OCI-LY1 (cell line): ENCODE measurements at regions not wholly inside any gene's neighbourhood (a gene's known extent, or its start where the extent isn't known, plus 50 kb on each side); places are given as distances from the start of the nearest gene placed in this dataset.

Experiments
- H2AFZ ChIP-seq: fragments of 200-600 bp; sonication (generic), shearing (Covaris generic); 2 replicates; pipeline ENCODE4 v1.6.0; 2014; ENCODE audit warnings: antibody characterized with exemption, mild to moderate bottlenecking, low read length
- H3F3A ChIP-seq: fragments of 200-600 bp; sonication (generic), shearing (Covaris generic); 2 replicates; pipeline ENCODE4 v1.6.0; 2014; ENCODE audit warnings: mild to moderate bottlenecking, antibody characterized with exemption, low read length, moderate library complexity; ENCODE audit not compliant: insufficient read depth
- H3K27ac ChIP-seq: fragments of 200-600 bp; sonication (generic); 2 replicates; pipeline ENCODE4 v1.5.1; 2014; ENCODE audit warnings: low read length, mixed run types, mild to moderate bottlenecking, low read depth; ENCODE audit not compliant: poor library complexity, severe bottlenecking
- H3K27me3 ChIP-seq: fragments of 200-600 bp; sonication (generic); 2 replicates; pipeline ENCODE4 v1.6.0; 2014; ENCODE audit warnings: antibody characterized with exemption, mild to moderate bottlenecking, low read length, moderate library complexity; ENCODE audit not compliant: insufficient read depth
- H3K36me3 ChIP-seq: fragments of 200-600 bp; sonication (generic); 2 replicates; pipeline ENCODE4 v1.6.1; 2014; ENCODE audit warnings: mild to moderate bottlenecking, antibody characterized with exemption, low read length, moderate library complexity, mixed read lengths; ENCODE audit not compliant: insufficient read depth
- H3K4me1 ChIP-seq: fragments of 200-600 bp; sonication (generic); 2 replicates; pipeline ENCODE4 v1.5.1; 2014; ENCODE audit warnings: mild to moderate bottlenecking, low read length, moderate library complexity; ENCODE audit not compliant: insufficient read depth, severe bottlenecking
- H3K4me2 ChIP-seq: fragments of 200-600 bp; sonication (generic), shearing (Covaris generic); 2 replicates; pipeline ENCODE4 v1.6.1; 2014; ENCODE audit warnings: low read length
- H3K4me3 ChIP-seq: fragments of 200-600 bp; sonication (generic); 2 replicates; pipeline ENCODE4 v1.5.1; 2014; ENCODE audit warnings: low read length, low read depth, mild to moderate bottlenecking, mixed read lengths; ENCODE audit not compliant: poor library complexity, severe bottlenecking
- H3K79me2 ChIP-seq: fragments of 200-600 bp; shearing (Covaris generic); 2 replicates; pipeline ENCODE4 v1.6.1; 2016; ENCODE audit warnings: mixed run types, low read length, mixed read lengths; ENCODE audit not compliant: insufficient read depth
- H3K9ac ChIP-seq: fragments of 200-600 bp; sonication (generic), shearing (Covaris generic); 2 replicates; pipeline ENCODE4 v1.6.1; 2014; ENCODE audit warnings: mild to moderate bottlenecking, low read length, mixed read lengths
- H3K9me2 ChIP-seq: fragments of 200-600 bp; sonication (generic), shearing (Covaris generic); 2 replicates; pipeline ENCODE4 v1.6.1; 2014; ENCODE audit warnings: low read depth, mild to moderate bottlenecking, low read length, mixed read lengths
- H3K9me3 ChIP-seq: fragments of 200-600 bp; shearing (Covaris generic); 2 replicates; pipeline ENCODE4 v1.6.1; 2014; ENCODE audit warnings: low read length, mixed read lengths
- H4K20me1 ChIP-seq: fragments of 200-600 bp; sonication (generic), shearing (Covaris generic); 2 replicates; pipeline ENCODE4 v1.6.0; 2016; ENCODE audit warnings: mild to moderate bottlenecking, low read length; ENCODE audit not compliant: insufficient read depth
- CTCF ChIP-seq: fragments of 200-600 bp; sonication (generic), shearing (Covaris generic); IDR thresholded peaks from 2 replicates; pipeline ENCODE4 v1.5.1; 2017; ENCODE audit warnings: mild to moderate bottlenecking, antibody characterized with exemption, low read length, moderate library complexity, mixed read lengths
- EZH2 ChIP-seq: fragments of 200-600 bp; sonication (generic), shearing (Covaris generic); IDR thresholded peaks from 2 replicates; pipeline ENCODE4 v1.8.0; 2017; ENCODE audit warnings: borderline replicate concordance, mixed run types, mild to moderate bottlenecking, antibody characterized with exemption, low read length, moderate library complexity, mixed read lengths

- Histone ChIP-seq H3K27ac (no peak overlapping the region), H2AFZ (no peak overlapping the region)
- TF ChIP-seq CTCF: no peak
- TF ChIP-seq EZH2: no peak
Measured at GRCh38 chr7:119556436-119556835, 716.5 kb upstream of the KCND2 start.

GRCh38 chr7:119561751-119562150 lies 711.2 kb upstream of the KCND2 start:
- H3K9me3 ChIP-seq: no peaks in the 10 kb centered on the region
- H3K9me2 ChIP-seq: no peaks in the 10 kb centered on the region
- no peak overlapping the region for H3K27ac ChIP-seq
- no peak for TF ChIP-seq CTCF
- TF ChIP-seq EZH2: no peak
- H3K4me1 ChIP-seq: no peaks in the 10 kb centered on the region
- no peaks in the 10 kb centered on the region for H3K79me2 ChIP-seq
- no peak overlapping the region for H2AFZ ChIP-seq
- H3K4me2 ChIP-seq: no peak overlapping the region
- H3K36me3 ChIP-seq: no peaks in the 10 kb centered on the region
- H3F3A ChIP-seq: no peaks in the 10 kb centered on the region
- no peaks in the 10 kb centered on the region for H4K20me1 ChIP-seq
- H3K4me3 ChIP-seq: no peak overlapping the region
- no peak overlapping the region for H3K9ac ChIP-seq
- H3K27me3 ChIP-seq: no peaks in the 10 kb centered on the region

More at GRCh38 chr7:119556436-119556835, 716.5 kb upstream of the KCND2 start:
- Histone ChIP-seq H3F3A (no peaks in the 10 kb centered on the region), H3K4me2 (no peak overlapping the region), H4K20me1 (no peaks in the 10 kb centered on the region), H3K9ac (no peak overlapping the region), H3K9me2 (no peaks in the 10 kb centered on the region), H3K27me3 (no peaks in the 10 kb centered on the region), H3K4me3 (no peak overlapping the region), H3K4me1 (no peaks in the 10 kb centered on the region), H3K36me3 (no peaks in the 10 kb centered on the region), H3K9me3 (no peaks in the 10 kb centered on the region), H3K79me2 (no peaks in the 10 kb centered on the region)

GRCh38 chr7:119562839-119563238 lies 710.1 kb upstream of the KCND2 start:
- H2AFZ ChIP-seq: no peak overlapping the region
- H4K20me1 ChIP-seq: no peaks in the 10 kb centered on the region
- no peaks in the 10 kb centered on the region for H3K9me2 ChIP-seq
- no peak overlapping the region for H3K27ac ChIP-seq
- H3K27me3 ChIP-seq: no peaks in the 10 kb centered on the region
- H3K79me2 ChIP-seq: no peaks in the 10 kb centered on the region
- H3K4me2 ChIP-seq: no peak overlapping the region
- no peaks in the 10 kb centered on the region for H3K4me1 ChIP-seq
- H3K9me3 ChIP-seq: no peaks in the 10 kb centered on the region
- H3F3A ChIP-seq: no peaks in the 10 kb centered on the region
- no peak overlapping the region for H3K4me3 ChIP-seq
- H3K9ac ChIP-seq: no peak overlapping the region
- no peak for TF ChIP-seq EZH2
- TF ChIP-seq CTCF: no peak
- no peaks in the 10 kb centered on the region for H3K36me3 ChIP-seq
